Endothelial cell of umbilical vein (primary cell): ENCODE measurements at regions not wholly inside any gene's neighbourhood (a gene's known extent, or its start where the extent isn't known, plus 50 kb on each side); places are given as distances from the start of the nearest gene placed in this dataset.

Experiments
- BruUV-seq: library from RNA; stranded (reverse); fragments of 400-500 nt; replicated peaks from 2 replicates; lab custom pipeline; 2021; lab: Mats Ljungman, UMichigan
- CTCF ChIA-PET: fragments of 300-600, 350-600 bp; sonication (Branson Sonifier 250); formaldehyde crosslinking; loops from one replicate; lab custom pipeline; 2021; ENCODE audit warnings: antibody characterized with exemption, inconsistent platforms; lab: Charles Lee
- POLR2A ChIA-PET: fragments of 300-600, 350-600 bp; sonication (Branson Sonifier 250); formaldehyde crosslinking; loops from one replicate; lab custom pipeline; 2021; ENCODE audit warnings: antibody characterized with exemption, inconsistent platforms; lab: Charles Lee
- DNase-seq: peaks from one replicate; pipeline ENCODE4 v3.0.0-alpha.2; 2011; ENCODE audit warnings: low read depth, low spot score
- FAIRE-seq: peaks from 2 replicates; lab custom pipeline; 2011; peaks lifted over from hg19 to GRCh38; lab: Jason Lieb, UNC
- H2AFZ ChIP-seq: 2 replicates; pipeline ENCODE4 v1.6.0; 2012; ENCODE audit warnings: low read depth, low read length, control low read depth, inconsistent platforms
- H3K27ac ChIP-seq: 2 replicates; pipeline ENCODE4 v1.5.1; 2011; ENCODE audit warnings: low read depth, mild to moderate bottlenecking, control low read depth, low read length, moderate library complexity; ENCODE audit not compliant: insufficient read depth
- H3K27me3 ChIP-seq, 2 experiments: 2 replicates each; pipeline versions ENCODE4 v1.6.0 to v1.6.1; 2011; ENCODE audit warnings: low read length in 2 of 2, mixed read lengths in 1 of 2; ENCODE audit not compliant: control insufficient read depth in 2 of 2, insufficient read depth in 2 of 2
- H3K36me3 ChIP-seq, 2 experiments: 2 replicates in 1 of 2; 3 replicates in 1 of 2; pipeline ENCODE4 v1.5.1; 2011; ENCODE audit warnings: low read length in 2 of 2, mild to moderate bottlenecking in 1 of 2, moderate library complexity in 1 of 2; ENCODE audit not compliant: control insufficient read depth in 2 of 2, insufficient read depth in 2 of 2; ENCODE audit errors: extremely low read depth in 1 of 2
- H3K4me1 ChIP-seq: 3 replicates; pipeline ENCODE4 v1.5.1; 2011; ENCODE audit warnings: mild to moderate bottlenecking, low read length; ENCODE audit not compliant: control insufficient read depth, insufficient read depth; ENCODE audit errors: extremely low read depth
- H3K4me2 ChIP-seq: 2 replicates; pipeline ENCODE4 v1.6.1; 2011; ENCODE audit warnings: low read length, control low read depth, mixed read lengths; ENCODE audit not compliant: insufficient read depth
- H3K4me3 ChIP-seq, 3 experiments: fragments of 200-600 bp in 1 of 3; sonication (generic), shearing (Covaris generic) in 1 of 3; replicated peaks in 1 of 3; 2 replicates each; pipeline ENCODE4 v1.5.1; 2011 to 2016; ENCODE audit warnings: control low read depth in 3 of 3, low read length in 3 of 3, mild to moderate bottlenecking in 2 of 3, inconsistent platforms in 1 of 3, low read depth in 1 of 3, moderate library complexity in 1 of 3; ENCODE audit not compliant: insufficient read depth in 1 of 3
- H3K79me2 ChIP-seq: 2 replicates; pipeline ENCODE4 v1.6.0; 2012; ENCODE audit warnings: low read length, inconsistent platforms; ENCODE audit not compliant: control insufficient read depth, insufficient read depth
- H3K9ac ChIP-seq: replicated peaks from 2 replicates; pipeline ENCODE3; 2011; ENCODE audit warnings: low read length, control low read depth; ENCODE audit not compliant: insufficient read depth; ENCODE audit errors: extremely low read depth
- H3K9me1 ChIP-seq: replicated peaks from 3 replicates; pipeline ENCODE4 v1.6.0; 2011; ENCODE audit warnings: mild to moderate bottlenecking, low read length; ENCODE audit not compliant: control insufficient read depth, insufficient read depth; ENCODE audit errors: extremely low read depth
- H3K9me3 ChIP-seq: replicated peaks from 2 replicates; pipeline ENCODE4 v1.5.1; 2012; ENCODE audit warnings: low read length, inconsistent platforms; ENCODE audit not compliant: control insufficient read depth, insufficient read depth
- H4K20me1 ChIP-seq: replicated peaks from 2 replicates; pipeline ENCODE3; 2011; ENCODE audit warnings: mild to moderate bottlenecking, low read length; ENCODE audit not compliant: control insufficient read depth, insufficient read depth; ENCODE audit errors: extremely low read depth
- CTCF ChIP-seq, 2 donors: IDR thresholded peaks; 1 replicate in 1 of 2; 2 replicates in 1 of 2; pipeline ENCODE4 v1.5.1; 2011; ENCODE audit warnings: low read length in 2 of 2, mild to moderate bottlenecking in 2 of 2, moderate library complexity in 2 of 2, control low read depth in 1 of 2, inconsistent platforms in 1 of 2, low read depth in 1 of 2; ENCODE audit not compliant: insufficient read depth in 1 of 2; ENCODE audit errors: extremely low read depth in 1 of 2
- EZH2 ChIP-seq: IDR thresholded peaks from 2 replicates; pipeline ENCODE4 v1.6.1; 2012; ENCODE audit warnings: borderline replicate concordance, low read depth, mild to moderate bottlenecking, moderate library complexity, low read length, inconsistent platforms; ENCODE audit not compliant: severe bottlenecking
- FOS ChIP-seq: IDR thresholded peaks from 2 replicates; pipeline ENCODE4 v1.6.1; 2011; ENCODE audit warnings: mild to moderate bottlenecking, low read length, moderate library complexity, borderline replicate concordance; ENCODE audit not compliant: insufficient read depth
- GATA2 ChIP-seq: IDR thresholded peaks from 2 replicates; pipeline ENCODE4 v1.7.0; 2011; ENCODE audit warnings: low read depth, mild to moderate bottlenecking, moderate library complexity, mixed read lengths, low read length; ENCODE audit not compliant: insufficient read length, insufficient read depth
- JUN ChIP-seq: IDR thresholded peaks from 2 replicates; pipeline ENCODE4 v1.6.1; 2011; ENCODE audit warnings: borderline replicate concordance, low read depth; ENCODE audit not compliant: insufficient read length, insufficient read depth
- MAX ChIP-seq: IDR thresholded peaks from 2 replicates; pipeline ENCODE4 v1.6.1; 2011; ENCODE audit not compliant: insufficient read depth, insufficient read length
- MYC ChIP-seq: IDR thresholded peaks from one replicate; pipeline ENCODE4 v1.6.1; 2011; ENCODE audit warnings: mild to moderate bottlenecking, low read depth, low read length
- POLR2A ChIP-seq: IDR thresholded peaks from 2 replicates; pipeline ENCODE4 v1.6.1; 2012; ENCODE audit warnings: low read depth, mild to moderate bottlenecking, control low read depth, low read length
- POLR2AphosphoS5 ChIP-seq: IDR thresholded peaks from 2 replicates; pipeline ENCODE4 v1.6.1; 2012; ENCODE audit warnings: low read depth, mild to moderate bottlenecking, control low read depth, low read length, moderate library complexity; ENCODE audit not compliant: insufficient read depth
- dilution Hi-C: fragments of 300-500 bp; cut with MboI; formaldehyde crosslinking; loops from one replicate; pipeline ENCODE4 v1.15.0; 2019; ENCODE audit warnings: low sequenced_read_pairs; ENCODE audit not compliant: extremely low pct_ligation_motif_present
- intact Hi-C: fragments of 100-400 bp; cut with micrococcal nuclease; formaldehyde crosslinking; loops from one replicate; pipeline ENCODE4 v1.10.0; 2022

- BruUV-seq, result no TSS peak
- H3K27ac ChIP-seq, result no peak overlapping the region
- no peak overlapping the region for H3K4me3 ChIP-seq
- H3K9ac ChIP-seq, result no peak overlapping the region
- H2AFZ ChIP-seq, result no peak overlapping the region
- H3K36me3 ChIP-seq, result no peaks in the 10 kb centered on the region
- H3K27me3 ChIP-seq, result no peaks in the 10 kb centered on the region
- no peaks in the 10 kb centered on the region for H3K79me2 ChIP-seq
- no peak for TF ChIP-seq FOS
- TF ChIP-seq CTCF (IDR thresholded peaks at IDR 0.05; ENCODE audit: extremely low read depth in 1 of 2, insufficient read depth in 1 of 2, low read depth in 1 of 2, low read length in 2 of 2), result no peak
- H3K9me1 ChIP-seq, result no peaks in the 10 kb centered on the region
- intact Hi-C loops, result no loop called here
- ChIA-PET POLR2A (no interaction called here), CTCF (interaction anchor here (0.7 kb wide), 1 partner anchor 179 kb away, joined by 3 read pairs; no protein-coding TSS in a partner anchor)
- no peak for FAIRE-seq
- no peaks in the 10 kb centered on the region for H3K9me3 ChIP-seq
- dilution Hi-C loops, result no loop called here
- no peak for DNase-seq
- H3K4me1 ChIP-seq, result no peaks in the 10 kb centered on the region
- H3K4me2 ChIP-seq, result no peak overlapping the region
- H4K20me1 ChIP-seq, result no peaks in the 10 kb centered on the region
These were observed 288.2 kb downstream of the PTPRU start for GRCh38 chr1:29524285-29525065.

- H3K79me2 ChIP-seq, result no peaks in the 10 kb centered on the region
- H3K4me1 ChIP-seq, result no peaks in the 10 kb centered on the region
- no peaks in the 10 kb centered on the region for H3K36me3 ChIP-seq
- no peak overlapping the region for H3K9ac ChIP-seq
- H3K4me2 ChIP-seq, result no peak overlapping the region
- FAIRE-seq (no peak), DNase-seq (no peak)
- H3K9me1 ChIP-seq, result no peaks in the 10 kb centered on the region
- ChIA-PET CTCF (no interaction called here), POLR2A (no interaction called here)
- no peaks in the 10 kb centered on the region for H3K27me3 ChIP-seq
- dilution Hi-C loops (no loop called here), intact Hi-C loops (no loop called here)
- H4K20me1 ChIP-seq, result no peaks in the 10 kb centered on the region
- H2AFZ ChIP-seq, result no peak overlapping the region
- H3K9me3 ChIP-seq, result no peaks in the 10 kb centered on the region
- BruUV-seq, result no TSS peak
- no peak overlapping the region for H3K27ac ChIP-seq
- H3K4me3 ChIP-seq, result no peak overlapping the region
- TF ChIP-seq GATA2, result no peak
- TF ChIP-seq MAX, result no peak
- no peak for TF ChIP-seq EZH2
- TF ChIP-seq JUN, result no peak
- TF ChIP-seq POLR2AphosphoS5, result no peak
- no peak for TF ChIP-seq POLR2A
- TF ChIP-seq MYC, result no peak
- TF ChIP-seq FOS, result no peak
- no peak for TF ChIP-seq CTCF (IDR thresholded peaks at IDR 0.05; ENCODE audit: extremely low read depth in 1 of 2, insufficient read depth in 1 of 2, low read depth in 1 of 2, low read length in 2 of 2)
These were observed 287.3 kb downstream of the PTPRU start for GRCh38 chr1:29523576-29523975.
